HG03565 (cell line): ENCODE measurements at regions not wholly inside any gene's neighbourhood (a gene's known extent, or its start where the extent isn't known, plus 50 kb on each side); places are given as distances from the start of the nearest gene placed in this dataset.
"Not testable (repeated sequence)": the region's sequence is repeated elsewhere in the genome, so short reads cannot be mapped to it uniquely, and the experiment has no call there.

Source experiments
- ATAC-seq: cut with Tn5 transposase; IDR thresholded peaks from one replicate; pipeline ENCODE4 v1.9.1; 2021; ENCODE audit warnings: mild to moderate bottlenecking, moderate library complexity; ENCODE audit not compliant: unreplicated experiment

- ATAC-seq: no peak
Measured at GRCh38 chr10:130696870-130697269, 560.7 kb downstream of the GLRX3 start.

DNA sequence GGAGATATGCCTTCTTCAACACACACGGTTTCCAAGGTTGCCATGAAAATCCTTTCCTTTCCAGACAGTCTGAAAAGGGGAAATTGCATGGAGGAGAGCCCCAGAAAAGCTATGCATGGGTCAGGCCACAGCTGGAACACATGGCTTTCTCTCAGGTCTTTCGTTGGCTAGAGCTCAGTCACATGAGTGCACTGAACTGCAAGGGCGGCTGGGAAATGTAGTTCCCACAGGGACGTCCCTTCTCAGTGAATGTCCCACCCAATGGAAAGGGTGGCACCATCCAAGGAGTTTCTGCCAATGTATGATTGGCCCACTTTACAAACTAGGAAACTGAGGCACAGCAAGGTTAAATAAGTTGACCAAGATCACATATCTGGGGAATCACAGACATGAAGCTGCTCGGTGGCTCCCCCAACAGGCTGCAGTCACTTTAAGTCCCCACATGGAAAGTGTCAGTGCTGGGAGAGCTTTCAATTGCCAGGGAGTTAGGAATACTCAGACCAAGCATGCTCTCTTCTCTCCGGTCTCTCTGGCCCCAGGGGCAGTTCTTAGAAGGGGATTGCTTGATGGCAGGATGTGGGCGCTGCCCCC lies 571.3 kb downstream of the GLRX3 start:
- no peak for ATAC-seq

DNA sequence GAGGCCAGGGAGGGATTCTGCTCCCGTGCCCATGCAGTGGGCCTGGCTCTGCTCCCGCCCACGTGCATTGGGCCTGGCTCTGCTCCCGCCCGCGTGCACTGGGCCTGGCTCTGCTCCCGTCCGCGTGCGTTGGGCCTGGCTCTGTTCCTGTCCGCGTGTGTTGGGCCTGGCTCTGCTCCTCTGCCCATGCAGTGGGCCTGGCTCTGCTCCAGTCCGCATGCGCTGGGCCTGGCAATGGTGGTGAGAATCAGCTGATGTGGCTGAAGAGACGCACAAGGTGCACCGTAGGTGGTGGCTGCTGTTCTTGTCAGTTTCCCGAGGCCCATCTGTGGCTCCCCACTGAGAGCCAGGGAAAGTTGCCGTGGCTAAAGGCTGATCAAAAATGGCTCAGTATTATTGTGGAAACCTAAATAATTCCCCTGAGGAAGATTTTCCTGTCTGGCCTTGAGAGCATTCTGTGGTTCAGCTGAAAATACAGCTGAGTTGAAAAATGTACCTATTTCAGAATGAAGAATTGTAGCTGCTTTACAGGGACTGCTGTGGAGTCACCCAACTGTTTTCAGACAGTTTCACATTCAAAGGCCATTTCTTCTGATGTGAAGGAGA lies 572.4 kb downstream of the GLRX3 start:
- ATAC-seq: no peak

DNA sequence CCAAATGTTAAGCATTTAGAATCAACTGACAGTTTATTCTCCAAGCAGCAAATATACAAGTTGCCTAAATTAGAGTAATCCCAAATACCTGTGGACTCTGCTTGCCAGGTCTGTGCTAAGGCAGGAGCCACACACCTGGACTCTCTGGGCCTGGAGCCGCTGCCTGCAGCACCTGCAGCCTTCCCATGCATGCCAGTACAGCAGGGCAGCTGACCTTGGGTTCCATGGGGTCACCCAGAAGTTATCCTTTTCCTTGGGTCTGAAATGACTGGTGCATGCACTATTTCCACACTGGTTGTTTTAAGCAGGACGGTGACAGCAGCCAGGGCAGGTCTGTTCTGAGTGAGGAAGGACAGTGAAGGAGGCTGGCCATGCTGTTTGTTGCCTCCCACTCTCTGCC lies 573.2 kb downstream of the GLRX3 start:
- ATAC-seq: no peak

GRCh38 chr10:130711072-130711471 lies 574.9 kb downstream of the GLRX3 start:
- no peak for ATAC-seq

DNA sequence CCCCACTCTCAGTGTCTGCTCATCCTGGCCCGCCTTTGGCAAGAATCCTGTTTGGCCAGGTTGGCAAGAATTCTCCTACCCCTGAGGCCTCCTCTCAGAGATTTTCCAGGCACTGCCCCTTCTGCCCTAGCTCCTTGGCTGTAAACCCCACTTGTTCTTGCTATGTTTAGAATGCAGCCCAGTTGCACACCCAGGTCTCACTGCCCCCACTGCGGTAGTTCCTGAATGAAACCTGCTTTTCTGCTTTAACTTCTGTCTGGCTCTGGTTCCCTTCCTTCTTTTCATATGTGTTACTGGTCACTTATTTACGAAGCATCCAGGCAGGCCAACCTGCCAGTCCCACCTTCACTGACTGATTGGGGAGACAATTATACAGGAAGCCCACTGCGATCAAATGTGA lies 576.9 kb downstream of the GLRX3 start:
- ATAC-seq: no peak

GRCh38 chr10:130713731-130714130 lies 577.5 kb downstream of the GLRX3 start:
- ATAC-seq: no peak

GRCh38 chr10:130714742-130715467 lies 578.7 kb downstream of the GLRX3 start:
- no peak for ATAC-seq

DNA sequence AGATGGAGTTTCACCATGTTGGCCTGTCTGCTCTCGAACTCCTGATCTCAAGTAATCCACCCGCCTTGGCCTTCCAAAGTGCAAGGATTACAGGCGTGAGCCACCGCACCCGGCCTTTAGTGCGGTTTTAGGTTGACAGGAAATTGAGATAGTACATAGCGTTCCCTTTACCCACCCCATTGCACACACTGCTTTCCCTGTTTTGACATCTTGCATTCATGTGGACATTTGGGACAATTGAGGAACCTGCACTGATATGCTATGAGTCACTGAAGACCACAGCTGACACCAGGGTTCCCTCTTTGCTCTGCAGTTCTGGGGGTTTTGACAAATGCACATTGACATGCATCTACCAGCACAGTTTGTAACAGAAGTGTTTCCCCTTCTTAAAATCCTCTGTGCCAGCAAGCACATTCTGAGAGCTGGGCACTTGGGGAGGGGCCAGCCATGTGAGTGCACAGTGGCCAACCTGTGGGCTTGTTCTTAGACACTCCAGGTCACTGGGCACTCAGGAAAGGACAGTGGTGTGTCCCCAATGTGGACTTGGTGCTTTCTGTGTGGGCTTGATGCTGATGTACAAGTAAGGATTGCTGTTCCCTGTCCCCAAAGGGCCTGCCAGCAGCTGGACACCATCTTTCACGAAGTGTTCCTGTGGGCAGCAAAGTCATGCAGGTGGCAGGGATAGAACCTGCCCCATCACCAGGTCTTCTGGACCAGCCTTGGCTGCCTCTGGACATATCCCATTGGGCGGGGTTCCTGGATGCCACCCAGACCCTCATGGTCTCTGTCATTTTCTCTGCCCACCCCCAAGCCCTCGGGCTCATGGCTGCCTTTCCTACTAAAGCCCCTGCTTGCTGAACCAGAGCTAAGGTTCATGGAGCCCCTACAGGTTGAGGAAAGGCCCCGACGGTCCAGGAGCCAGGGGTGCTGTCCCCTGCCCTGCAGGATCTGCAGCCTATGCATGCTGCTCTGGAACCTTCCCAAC lies 579.8 kb downstream of the GLRX3 start:
- ATAC-seq: no peak

DNA sequence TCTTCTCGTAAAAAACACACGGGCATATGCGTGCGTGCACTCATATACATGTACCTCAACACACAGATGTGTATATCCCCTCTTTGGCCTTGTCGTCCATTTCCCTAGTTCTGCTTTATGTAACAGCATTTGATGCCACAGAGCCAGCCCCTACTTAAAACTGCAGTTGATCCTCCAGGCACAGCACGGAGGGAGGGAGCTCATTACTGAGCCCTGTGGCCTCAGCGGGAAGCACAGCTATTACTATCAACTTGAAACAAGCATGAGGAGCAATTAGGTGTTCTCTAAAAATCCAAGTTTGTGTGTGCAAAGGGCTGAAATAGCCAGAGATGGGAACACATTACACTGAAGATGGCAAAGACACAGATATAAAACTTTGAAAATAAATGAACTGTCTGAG lies 580.9 kb downstream of the GLRX3 start:
- no peak for ATAC-seq

DNA sequence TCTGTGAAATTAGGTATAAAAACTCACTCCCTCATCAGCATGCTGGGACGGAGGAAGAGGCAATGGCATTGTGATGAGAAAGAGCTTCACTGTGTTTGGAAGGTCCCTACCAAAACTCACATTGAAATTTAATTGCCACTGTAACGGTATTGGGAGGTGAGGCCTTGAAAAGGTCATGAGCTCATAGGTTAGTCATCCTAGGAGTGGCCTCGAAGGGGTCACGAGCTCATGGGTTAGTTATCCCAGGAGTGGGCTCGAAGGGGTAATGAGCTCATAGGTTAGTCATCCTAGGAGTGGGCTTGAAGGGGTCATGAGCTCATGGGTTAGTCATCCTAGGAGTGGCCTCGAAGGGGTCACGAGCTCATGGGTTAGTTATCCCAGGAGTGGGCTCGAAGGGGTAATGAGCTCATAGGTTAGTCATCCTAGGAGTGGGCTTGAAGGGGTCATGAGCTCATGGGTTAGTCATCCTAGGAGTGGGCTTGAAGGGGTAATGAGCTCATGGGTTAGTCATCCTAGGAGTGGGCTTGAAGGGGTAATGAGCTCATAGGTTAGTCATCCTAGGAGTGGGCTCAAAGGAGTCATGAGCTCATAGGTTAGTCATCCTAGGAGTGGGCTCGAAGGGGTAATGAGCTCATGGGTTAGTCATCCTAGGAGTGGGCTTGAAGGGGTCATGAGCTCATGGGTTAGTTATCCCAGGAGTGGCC lies 582.7 kb downstream of the GLRX3 start:
- not testable (repeated sequence) for ATAC-seq

GRCh38 chr10:130719448-130719752 lies 583.2 kb downstream of the GLRX3 start:
- no peak for ATAC-seq

- ATAC-seq: no peak
Measured at GRCh38 chr10:130720235-130720634, 584.0 kb downstream of the GLRX3 start.

GRCh38 chr10:130721971-130722370 lies 585.8 kb downstream of the GLRX3 start:
- ATAC-seq: no peak

DNA sequence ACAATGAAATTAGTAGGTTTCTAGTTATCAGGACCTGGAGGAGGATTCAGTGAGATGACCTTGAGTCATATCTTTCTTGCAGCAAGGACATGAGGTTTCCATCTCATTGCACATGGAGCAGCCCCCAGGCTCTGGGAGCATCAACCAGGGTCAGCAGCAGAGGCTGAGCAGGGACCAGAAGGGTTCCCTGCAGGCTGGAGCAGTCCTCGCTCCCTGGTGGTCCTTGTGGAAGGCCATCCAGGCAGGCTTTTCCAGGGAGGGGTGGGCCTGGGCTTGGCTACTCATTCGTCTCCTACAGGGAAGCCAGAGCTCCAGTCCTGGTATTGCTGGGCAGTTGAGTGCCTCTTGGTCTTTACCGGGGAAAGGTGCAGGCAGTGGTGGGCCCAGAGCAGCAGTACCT lies 587.5 kb downstream of the GLRX3 start:
- no peak for ATAC-seq

- no peak for ATAC-seq
Measured at GRCh38 chr10:130725474-130725970, 586.0 kb downstream of the TCERG1L start.

DNA sequence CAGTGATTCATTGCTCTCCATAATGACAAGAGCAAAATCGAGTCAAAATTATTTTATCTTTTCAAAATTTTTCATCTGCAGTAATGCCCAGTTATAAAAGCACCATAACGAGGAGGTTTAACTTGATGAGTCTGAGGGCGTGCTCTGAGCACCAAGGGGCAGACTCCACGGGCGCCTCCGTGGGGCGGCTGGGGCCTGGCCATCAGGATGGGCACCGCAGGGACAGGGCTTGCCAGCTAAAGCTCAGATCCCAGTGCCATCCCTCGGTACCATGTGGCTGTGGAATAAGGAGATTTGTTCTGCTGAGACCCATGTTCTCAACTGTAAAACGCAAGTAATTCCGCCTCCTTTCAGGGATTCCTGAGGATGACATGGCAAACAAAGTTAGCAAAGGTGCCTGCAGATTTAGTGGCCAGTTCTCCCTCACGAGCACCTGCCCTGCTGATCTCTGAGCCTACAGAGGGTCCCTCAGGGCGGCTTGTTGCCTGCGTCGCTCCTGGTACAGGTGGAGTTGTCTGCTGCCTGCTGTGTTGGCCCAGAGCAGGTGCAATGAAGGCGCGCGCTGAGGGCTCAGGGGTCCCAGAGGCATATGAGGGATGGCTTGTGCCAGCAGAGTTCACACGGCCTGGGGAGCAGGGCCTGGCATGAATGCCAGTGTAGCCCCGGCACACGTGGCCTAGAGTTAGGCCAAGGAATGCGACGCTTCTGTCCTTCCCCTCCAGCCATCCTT lies 584.4 kb downstream of the TCERG1L start:
- ATAC-seq: no peak

DNA sequence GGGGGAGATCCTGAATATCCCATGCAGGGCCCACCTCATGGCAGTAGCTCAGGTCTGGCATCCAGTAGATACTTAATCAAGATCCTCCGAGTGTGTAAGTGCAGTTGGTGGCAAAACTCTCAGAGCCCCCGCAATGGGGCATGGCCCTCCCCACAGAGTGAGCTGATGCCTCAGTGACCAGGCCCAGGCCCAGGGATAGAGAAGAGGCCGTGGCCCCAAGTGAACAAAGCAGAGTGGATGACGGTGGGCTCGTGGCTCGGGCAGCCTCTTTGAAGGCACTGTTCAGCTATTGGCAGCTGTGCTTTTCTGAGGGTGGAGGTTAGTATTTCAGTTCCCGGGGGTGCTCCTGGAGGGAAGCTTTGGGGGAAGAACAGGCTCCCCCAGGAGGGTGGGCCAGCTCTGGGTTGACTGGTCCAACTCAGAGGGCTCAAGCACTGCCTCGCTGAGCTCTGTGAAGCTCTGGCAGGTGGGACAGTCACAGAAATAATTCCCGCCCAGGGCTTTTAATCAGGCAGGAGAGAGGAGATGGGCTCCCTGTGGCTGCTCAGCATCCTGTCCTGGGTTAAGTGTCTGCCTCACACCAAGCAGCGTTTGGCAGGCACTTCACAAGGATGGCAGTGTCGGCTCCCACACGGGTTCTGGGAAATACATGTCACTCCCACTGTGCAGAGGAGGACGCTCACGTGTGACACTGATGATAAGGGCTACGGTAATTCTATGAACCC lies 583.6 kb downstream of the TCERG1L start:
- ATAC-seq: no peak

GRCh38 chr10:130728531-130729215 lies 582.8 kb downstream of the TCERG1L start:
- ATAC-seq: no peak
